Posterior cingulate gyrus (tissue), 11 donors: ENCODE measurements at regions not wholly inside any gene's neighbourhood (a gene's known extent, or its start where the extent isn't known, plus 50 kb on each side); places are given as distances from the start of the nearest gene placed in this dataset.
"Not testable (repeated sequence)": the region's sequence is repeated elsewhere in the genome, so short reads cannot be mapped to it uniquely, and the experiment has no call there.

Experiments
- DNase-seq, 10 donors: peaks; one replicate each; pipeline versions ENCODE4 v3.0.0 to v3.0.0-alpha.2; 2020 to 2021; ENCODE audit warnings: mixed read lengths in 3 of 10
- intact Hi-C: fragments of 100-400 bp; cut with DNase I; formaldehyde crosslinking; loops from one replicate; pipeline ENCODE4 v1.15.1; 2023

GRCh38 chr2:180842461-180842860 is 137.9 kb upstream of the UBE2E3 start:
- intact Hi-C loops: no loop called here
- DNase-seq: no peak

- intact Hi-C loops: no loop called here
- peak in 2 of 10 donors; percentile 57 to 59 for DNase-seq
Observed at GRCh38 chr2:180840641-180841040, 139.8 kb upstream of the UBE2E3 start.

GRCh38 chr2:180829836-180830235 is 150.6 kb upstream of the UBE2E3 start:
- DNase-seq: no peak
- intact Hi-C loops: no loop called here

GRCh38 chr2:180829261-180829660 is 151.1 kb upstream of the UBE2E3 start:
- intact Hi-C loops: no loop called here
- DNase-seq: no peak

- intact Hi-C loops: no loop called here
- DNase-seq: no peak
Observed at GRCh38 chr2:180828756-180829155, 151.6 kb upstream of the UBE2E3 start.

GRCh38 chr2:180823546-180824141 is 156.8 kb upstream of the UBE2E3 start:
- intact Hi-C loops: no loop called here
- no peak for DNase-seq

GRCh38 chr2:180819106-180819505 is 161.3 kb upstream of the UBE2E3 start:
- no peak for DNase-seq
- intact Hi-C loops: no loop called here

- DNase-seq: peak in 2 of 10 donors; percentile 28 to 55
- intact Hi-C loops: not testable (repeated sequence)
Observed at GRCh38 chr2:180818700-180819099, 161.7 kb upstream of the UBE2E3 start.

GRCh38 chr2:180799141-180799540 is 181.3 kb upstream of the UBE2E3 start:
- intact Hi-C loops: no loop called here
- DNase-seq: no peak

GRCh38 chr2:180790891-180791290 is 189.5 kb upstream of the UBE2E3 start:
- intact Hi-C loops: no loop called here
- DNase-seq: no peak

GRCh38 chr2:180787330-180787729 is 193.1 kb upstream of the UBE2E3 start:
- DNase-seq: no peak
- intact Hi-C loops: no loop called here

- no peak for DNase-seq
- intact Hi-C loops: no loop called here
Observed at GRCh38 chr2:180781276-180781675, 199.1 kb upstream of the UBE2E3 start.

GRCh38 chr2:180778291-180778690 is 202.1 kb upstream of the UBE2E3 start:
- intact Hi-C loops: no loop called here
- DNase-seq: no peak

- intact Hi-C loops: no loop called here
- no peak for DNase-seq
Observed at GRCh38 chr2:180776921-180777320, 203.5 kb upstream of the UBE2E3 start.

GRCh38 chr2:180775711-180776110 is 204.7 kb upstream of the UBE2E3 start:
- intact Hi-C loops: no loop called here
- DNase-seq: no peak

- intact Hi-C loops: not testable (repeated sequence)
- peak in 3 of 10 donors; percentile 30 to 66 (median 37) for DNase-seq
Observed at GRCh38 chr2:180765316-180765715, 215.1 kb upstream of the UBE2E3 start.

- intact Hi-C loops: no loop called here
- DNase-seq: no peak
Observed at GRCh38 chr2:180763263-180763989, 217.0 kb upstream of the UBE2E3 start.

GRCh38 chr2:180761224-180761623 is 219.2 kb upstream of the UBE2E3 start:
- intact Hi-C loops: no loop called here
- DNase-seq: no peak

GRCh38 chr2:180759631-180760030 is 220.8 kb upstream of the UBE2E3 start:
- no peak for DNase-seq
- intact Hi-C loops: no loop called here

GRCh38 chr2:180753809-180754761 is 226.3 kb upstream of the UBE2E3 start:
- no peak for DNase-seq
- intact Hi-C loops: no loop called here

- intact Hi-C loops: no loop called here
- DNase-seq: no peak
Observed at GRCh38 chr2:180751306-180751920, 229.0 kb upstream of the UBE2E3 start.
